Activated naive CD4-positive, alpha-beta T cell treated with Interleukin-2 at 50 U/mL for 16 hours (primary cell): ENCODE measurements at regions not wholly inside any gene's neighbourhood (a gene's known extent, or its start where the extent isn't known, plus 50 kb on each side); places are given as distances from the start of the nearest gene placed in this dataset.
"Not testable (repeated sequence)": the region's sequence is repeated elsewhere in the genome, so short reads cannot be mapped to it uniquely, and the experiment has no call there.

Experiments
- DNase-seq: peaks from one replicate; pipeline ENCODE4 v3.0.0-alpha.2; 2020

DNA sequence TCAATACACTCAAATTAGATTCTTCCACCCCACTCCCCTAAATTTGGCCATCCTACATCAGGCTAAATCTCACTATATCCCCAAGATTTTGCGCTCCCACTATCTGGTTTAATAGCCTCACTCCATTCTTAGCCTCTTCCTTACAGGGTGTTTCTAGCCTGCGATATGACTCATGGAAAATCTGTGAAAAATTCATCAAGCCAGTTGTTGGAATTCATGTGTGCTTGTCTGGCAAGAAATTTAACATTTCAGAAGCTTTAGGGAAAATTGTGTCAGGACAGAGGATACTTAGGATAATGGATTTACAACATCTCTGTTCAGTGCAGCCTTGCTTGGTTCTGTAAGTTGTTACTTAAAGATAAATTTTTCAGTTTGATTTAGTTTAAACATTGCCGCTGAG is 1249.9 kb upstream of the AUTS2 start:
- no peak for DNase-seq

DNA sequence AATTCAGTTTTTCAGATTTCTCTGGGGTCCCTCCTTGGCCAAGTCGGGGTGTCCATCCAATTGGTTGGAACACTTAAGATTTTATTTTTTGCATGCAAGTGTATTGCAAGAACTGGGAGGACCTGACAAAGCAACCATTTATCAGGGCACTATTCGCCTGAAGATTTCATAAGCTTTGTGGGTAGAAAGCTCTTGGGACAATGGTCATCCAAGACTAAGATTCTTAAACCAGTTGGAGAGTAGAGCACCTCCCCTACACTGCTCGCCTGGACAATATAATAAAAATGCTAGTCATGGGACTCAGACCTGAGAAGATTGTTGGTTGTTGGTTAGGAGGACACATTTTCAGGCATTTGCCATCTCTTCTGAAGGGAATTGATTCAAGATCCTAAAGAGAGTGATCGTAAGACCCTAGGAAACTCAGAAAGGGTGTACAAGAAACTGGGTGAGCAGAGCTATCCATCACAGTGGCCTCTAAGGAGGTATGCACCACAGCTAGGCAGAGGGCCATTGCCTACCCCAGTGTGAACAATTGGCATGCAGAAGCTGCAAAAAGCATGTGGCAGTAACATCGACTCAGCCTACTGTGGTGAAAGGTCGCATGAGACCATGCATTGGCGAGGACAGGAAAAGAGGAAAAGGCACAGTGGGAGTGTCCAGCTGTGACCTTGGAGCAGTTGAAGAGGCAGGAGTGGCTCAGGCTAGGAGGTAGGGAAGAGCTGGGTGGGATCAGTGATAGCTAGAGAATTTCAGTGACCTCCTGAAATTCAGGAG is 1235.3 kb upstream of the AUTS2 start:
- DNase-seq = no peak

DNA sequence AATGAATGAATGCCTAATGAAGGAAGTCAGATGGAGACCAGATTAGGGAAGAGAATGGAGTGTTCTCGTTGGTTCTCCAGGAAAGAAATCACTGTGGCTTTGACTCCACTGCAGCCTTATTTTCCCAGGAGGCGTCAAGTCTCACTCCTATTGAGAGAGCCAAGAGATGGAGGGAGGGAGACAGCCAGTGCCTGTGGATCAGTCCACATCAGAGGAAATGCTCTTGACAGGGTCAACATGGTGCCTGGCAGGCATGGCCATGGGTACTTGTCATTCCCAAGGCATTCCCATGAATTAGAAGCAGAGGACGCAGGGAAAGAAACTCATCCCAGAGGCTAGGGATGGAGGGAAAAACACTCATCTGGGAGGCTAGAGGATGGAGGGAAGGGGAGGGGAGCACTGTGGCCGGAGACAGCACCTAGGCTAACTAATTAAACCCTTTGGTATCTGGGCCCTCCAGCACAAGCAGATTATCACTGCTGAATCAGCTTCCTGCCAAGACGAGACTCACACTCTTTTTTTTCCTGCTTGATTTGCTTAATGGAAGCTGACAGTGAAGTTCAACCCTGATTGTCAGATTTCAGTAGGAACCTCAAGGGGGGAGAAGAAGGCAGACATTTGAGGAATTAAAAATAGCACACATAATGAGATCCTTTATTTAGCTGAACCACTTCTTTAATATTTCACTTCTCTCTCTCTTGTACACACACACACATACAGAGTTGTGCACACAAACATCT is 1233.2 kb upstream of the AUTS2 start:
- no peak for DNase-seq

DNA sequence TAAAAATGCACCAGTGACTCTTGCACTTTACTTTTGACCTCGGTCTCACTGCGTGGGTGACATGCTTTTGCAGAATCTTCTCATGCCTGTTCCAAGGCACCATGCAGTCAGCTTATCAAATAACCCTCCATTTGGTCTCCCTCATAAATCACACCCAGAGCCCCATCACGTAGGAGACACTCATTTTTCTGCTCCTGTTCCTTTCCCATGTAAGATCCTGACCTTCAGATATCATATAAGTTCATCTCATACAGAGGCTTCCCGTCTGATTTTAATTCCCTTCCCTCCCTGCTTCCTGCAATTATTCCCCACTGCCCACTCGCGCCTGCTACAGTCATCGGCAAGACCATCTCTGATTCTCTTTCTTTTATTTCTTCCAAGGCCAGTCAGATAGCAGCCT is 1226.3 kb upstream of the AUTS2 start:
- no peak for DNase-seq

DNA sequence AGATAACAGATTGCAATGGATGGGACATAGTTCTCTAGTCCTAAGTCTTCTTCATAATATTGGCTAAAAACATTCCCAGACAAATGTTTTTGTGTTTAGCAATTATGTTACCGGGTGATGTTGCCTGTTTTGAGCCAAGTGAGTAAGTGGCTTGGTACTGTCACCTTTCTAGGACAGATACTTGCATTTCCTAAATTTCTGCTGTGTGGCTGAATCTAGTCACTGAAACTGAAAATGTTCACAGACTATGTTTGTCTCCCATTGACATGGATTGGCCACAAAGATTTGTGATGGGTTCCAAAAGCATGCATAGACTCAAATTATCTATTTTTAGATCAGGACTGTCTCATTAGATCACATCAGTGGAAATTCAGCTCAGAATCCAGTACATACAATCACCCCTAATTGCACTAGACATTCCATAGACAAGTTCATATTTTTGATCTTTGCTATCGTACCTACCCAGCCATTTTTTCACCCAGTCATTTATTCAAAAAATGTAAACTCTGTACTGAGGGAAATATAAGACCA is 1222.1 kb upstream of the AUTS2 start:
- DNase-seq = no peak

DNA sequence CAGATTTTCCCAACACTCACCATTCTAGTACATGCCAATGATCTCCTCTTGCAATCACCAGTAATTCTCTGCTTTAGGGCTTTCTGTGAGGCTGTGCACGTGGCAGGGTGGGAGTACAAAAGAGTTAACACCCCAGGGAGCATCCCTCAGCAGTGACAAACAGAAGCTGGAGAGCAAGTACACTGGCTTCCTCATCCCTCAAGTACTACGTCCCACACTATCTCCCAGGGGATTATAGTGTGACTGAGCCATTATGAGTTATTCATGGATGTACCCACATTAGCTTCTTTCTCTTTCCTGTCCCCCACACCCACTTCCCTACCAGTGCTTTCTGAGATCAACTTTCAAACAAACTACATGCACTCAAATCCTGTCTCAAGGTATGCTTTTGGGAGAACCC is 1216.5 kb upstream of the AUTS2 start:
- DNase-seq = no peak

DNA sequence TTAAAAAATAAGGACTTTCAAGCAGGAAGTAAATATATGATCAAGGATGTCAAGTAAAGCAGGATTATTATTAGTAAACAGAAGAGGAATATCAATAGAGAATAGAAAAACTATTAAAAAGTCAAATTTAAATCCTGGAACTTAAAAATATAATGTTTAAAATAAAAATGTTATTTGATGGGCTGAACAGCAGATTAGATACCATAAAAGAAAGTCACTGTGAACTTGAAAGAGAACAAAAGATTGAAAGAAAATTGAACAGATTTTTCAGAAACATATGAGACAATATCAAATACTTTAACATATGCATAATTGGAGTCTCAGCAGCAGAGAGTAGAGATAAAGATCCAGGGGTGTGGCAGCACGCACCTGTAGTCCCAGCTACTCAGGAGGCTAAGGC is 1213.7 kb upstream of the AUTS2 start:
- DNase-seq = no peak

DNA sequence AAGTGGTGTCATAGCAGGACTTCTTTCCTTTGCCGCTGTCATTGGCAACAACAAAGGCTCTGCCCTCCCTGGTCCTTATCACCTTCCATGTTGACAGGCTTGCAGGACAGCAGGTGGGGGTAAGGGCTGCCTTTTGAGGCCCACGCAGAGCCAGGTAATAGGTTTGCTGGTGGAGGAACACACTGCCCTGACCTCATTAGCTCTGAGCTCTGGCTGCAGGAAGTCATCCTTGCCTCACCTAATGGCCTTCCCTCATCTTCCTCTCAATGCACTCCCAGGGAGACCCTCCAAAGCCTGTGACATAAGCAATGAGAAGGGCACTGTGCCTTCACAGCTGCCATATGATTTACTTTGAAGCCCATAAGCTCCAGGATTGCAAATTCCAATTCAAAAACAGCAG is 1205.2 kb upstream of the AUTS2 start:
- no peak for DNase-seq

DNA sequence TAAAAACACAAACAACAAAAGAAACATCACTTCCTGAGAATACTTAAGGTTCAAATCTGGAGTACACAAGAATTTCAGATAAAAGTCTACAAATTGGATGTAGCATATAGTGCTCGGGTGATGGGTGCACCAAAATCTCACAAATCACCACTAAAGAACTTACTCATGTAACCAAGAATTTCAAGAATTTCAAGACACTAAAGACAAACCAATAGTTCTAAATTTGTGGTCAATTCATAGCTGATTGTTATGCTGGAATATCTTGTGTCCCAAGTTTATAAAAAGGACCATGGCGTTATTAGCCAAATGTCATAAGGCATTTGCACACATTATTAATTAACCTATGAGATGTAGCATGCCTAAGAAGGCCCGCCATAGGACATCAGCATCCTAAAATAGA is 1204.1 kb upstream of the AUTS2 start:
- no peak for DNase-seq

DNA sequence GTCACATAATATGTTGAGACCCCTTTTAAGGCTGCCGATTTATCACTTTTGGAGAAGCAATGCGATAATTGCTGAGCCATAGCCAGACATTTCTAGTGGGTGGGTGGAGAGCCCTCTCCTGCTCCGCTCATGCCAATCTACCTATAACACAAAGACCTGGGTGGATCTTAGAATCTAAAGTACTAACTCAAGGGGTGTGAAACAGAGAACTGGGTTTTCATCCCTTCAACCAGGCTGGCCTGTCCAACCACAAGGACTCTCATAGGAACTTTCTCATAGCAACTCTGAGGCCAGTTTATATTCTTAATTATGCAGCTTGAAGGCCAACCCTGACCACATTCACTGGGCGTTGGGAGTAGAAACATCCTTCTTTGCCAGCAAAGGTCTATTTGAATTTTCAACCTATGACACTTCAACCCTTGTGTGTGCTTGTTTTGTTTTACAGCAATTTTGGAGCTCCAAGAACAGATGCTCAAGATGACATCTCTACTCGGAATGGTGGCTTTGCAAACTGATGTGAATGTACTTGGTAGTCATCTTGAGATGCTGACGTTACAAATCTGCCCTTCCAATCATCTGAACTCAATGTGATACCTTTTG is 1198.2 kb upstream of the AUTS2 start:
- no peak for DNase-seq

DNA sequence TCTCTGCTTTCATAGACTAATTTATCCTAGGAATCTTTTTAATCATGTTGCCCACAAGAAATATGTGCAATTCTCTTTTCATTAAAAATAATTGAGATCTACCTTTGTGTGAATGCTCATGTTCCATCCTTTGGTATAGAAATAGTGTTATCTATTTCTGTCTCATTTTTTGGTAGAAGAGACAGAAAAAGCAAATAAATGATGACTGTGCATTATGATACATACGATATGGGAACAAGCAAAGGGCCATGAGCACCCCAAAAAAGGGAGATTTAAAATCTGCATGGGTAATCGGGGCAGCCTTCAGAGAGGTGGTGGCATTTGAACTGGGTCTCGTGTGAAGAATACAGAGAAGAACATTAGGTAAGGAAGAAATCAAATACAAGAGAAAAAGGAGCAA is 1197.5 kb upstream of the AUTS2 start:
- no peak for DNase-seq

DNA sequence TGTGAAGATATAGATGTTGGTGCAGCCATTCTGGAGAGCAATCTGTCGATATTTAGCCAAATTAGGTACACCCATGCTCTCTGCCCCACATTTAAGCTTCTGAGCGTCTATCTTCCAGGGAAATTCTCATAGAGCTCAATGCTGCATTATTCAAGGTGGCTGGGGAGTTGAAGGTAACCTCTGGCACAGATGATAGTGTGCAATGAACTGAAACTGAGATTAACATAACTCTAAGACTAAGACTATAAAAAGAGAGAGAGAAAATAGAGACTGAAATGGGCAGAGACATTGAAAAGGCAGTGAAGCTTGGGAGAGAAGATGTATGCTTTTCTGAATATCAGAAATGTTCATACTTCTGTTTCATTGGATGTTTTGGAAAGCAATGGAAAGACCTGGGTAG is 1197.0 kb upstream of the AUTS2 start:
- no peak for DNase-seq

DNA sequence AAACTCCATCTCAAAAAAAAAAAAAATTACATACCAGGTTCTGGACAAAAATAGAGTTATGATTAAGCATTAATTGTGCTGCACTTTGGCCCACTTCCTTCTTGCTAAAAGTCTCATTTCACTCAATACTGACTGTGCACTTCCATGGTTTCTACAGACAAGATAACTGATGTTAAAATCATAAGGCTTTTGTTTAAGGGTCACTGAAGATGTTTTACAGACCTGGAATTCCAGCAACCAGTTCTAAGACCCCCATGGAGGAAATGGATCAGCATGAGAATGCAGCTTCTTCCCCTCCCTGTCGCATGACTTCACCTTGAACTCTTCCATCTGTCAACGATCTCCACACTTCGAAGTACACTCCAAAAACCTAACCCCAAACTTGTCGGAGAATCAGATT is 1191.8 kb upstream of the AUTS2 start:
- DNase-seq = no peak

DNA sequence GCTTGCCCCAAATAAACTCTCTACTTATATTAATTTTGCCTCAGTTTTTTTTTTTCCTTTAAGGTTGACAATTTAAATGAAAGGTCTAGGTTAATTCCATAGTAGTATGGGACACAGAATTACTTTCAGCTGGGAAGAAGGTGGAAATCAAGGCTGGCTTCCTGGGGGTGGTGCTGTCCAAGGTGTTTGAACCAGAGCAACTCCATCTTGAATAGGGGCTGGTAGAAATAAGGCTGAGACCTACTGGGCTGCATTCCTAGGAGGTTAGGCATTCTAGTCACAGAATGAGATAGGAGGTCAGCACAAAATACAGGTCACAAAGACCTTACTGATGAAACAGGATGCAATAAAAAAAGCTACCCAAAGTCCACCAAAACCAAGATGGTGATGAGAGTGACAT is 1190.8 kb upstream of the AUTS2 start:
- no peak for DNase-seq

DNA sequence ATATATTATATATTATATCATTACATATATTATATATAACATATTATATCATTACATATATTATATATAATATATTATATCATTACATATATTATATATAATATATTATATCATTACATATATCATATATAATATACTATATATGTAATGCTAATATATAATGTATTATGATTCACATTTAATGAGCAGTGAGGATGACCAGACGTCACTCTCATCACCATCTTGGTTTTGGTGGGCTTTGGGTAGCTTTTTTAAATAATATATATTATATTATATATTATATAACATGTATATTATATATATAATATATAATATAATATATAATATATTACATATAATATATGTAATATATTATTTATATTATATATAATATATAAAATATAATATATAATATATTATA is 1189.4 kb upstream of the AUTS2 start:
- DNase-seq = no peak

DNA sequence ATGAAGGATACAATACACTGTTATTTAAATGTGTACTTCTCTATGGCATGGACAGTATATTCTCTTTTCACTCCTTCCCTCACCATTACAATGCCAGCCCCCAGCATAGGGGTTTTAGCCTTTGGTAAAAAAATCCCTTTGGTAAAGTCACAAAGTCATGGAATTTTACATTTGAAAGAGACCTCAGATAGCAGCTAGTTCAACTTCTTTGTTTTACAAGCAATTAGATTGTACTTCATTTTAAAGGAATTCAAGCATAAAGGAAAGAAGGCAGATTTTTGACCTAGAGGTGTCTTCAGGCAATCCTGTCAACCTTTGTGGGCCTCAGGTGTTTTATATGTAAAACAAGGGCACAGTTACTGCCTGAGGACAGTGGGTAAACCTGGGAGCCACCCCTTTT is 1188.4 kb upstream of the AUTS2 start:
- DNase-seq = no peak

DNA sequence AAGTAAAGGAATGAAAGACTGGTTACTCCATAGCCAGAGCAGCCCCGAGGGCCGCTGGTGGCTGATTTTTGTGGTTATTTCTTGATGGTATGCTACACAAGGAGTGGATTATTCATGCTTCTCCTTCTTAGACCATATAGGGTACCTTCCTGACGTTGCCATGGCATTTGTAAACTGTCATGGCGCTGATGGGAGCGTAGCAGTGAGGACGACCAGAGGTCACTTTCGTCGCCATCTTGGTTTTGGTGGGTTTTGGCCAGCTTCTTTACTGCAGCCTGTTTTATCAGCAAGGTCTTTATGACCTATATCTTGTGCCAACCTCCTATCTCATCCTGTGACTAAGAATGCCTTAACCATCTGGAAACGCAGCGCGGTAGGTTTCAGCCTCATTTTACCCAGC is 1187.6 kb upstream of the AUTS2 start:
- DNase-seq = not testable (repeated sequence)

DNA sequence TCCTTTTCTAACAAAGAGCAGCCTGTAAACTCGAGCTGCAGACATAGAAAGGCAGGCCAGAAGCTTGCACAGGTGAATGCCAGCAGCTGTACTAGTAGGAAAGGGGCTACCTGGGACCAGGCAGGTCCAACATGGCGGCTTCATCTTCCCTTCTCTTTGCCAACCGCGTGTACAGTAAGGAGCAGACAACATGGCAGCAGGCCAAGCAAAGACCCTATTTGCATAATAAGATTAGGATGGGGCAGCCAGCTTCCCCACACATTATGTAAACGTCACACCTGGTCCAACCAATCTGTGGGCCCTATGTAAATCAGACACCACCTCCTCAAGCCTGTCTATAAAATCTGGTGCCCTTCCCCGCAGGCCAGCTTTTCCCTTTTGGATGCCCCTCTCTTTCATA is 1186.5 kb upstream of the AUTS2 start:
- no peak for DNase-seq

DNA sequence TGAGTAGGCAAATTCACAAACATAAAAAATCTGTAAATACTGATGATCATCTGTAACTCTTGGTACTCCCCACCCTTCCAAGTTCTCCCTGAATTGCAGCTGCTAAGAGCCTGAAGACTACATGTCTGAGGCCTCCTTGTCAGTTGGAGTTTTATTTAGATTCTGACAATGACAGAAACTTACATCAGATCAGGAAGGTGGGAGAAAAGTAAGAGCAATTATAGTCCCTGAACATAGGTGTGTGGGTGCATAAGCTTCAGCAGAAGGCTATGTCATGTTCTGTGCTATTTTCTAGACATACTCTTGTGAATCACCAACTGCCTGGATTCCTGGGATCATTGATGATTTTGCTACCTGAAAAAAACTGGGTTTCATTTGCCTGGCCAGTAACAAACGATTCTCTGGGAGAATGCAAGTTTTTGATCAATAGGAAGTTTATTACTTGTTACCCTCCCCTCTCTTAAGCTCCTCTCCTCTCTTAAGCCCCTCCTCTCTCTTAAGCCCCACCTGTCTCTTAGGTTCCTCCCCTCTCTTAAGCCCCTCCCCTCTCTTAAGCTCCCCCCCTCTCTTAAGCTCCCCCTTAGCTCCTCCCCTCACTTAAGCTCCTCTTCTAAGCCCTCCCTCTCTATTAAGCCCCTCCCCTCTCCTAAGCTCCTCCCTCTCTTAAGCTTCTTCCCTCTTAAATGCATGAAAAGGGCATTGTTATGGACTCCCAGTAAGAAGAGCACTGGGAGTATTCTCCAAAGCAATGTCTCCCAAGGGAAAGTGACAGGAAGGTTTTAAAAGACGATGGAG is 1183.4 kb upstream of the AUTS2 start:
- DNase-seq = no peak

DNA sequence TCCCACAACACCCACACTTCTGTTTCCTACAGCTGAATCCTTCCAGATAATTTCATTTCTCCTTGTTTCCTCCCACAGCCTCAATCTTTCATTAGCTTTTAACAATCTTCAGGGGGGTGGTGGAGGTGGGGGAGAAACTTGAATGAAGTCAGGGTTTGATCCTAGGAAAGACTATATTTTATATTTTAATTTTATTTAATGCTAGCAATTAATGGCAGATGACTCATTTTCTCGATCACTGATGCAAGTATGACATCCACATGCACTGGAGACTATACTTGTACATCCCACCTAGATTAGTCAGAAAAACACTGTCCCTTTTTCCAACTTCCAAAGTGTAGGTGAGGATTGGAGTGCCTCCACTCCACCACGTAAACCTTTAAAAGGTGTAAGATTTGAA is 1181.3 kb upstream of the AUTS2 start:
- no peak for DNase-seq

DNA sequence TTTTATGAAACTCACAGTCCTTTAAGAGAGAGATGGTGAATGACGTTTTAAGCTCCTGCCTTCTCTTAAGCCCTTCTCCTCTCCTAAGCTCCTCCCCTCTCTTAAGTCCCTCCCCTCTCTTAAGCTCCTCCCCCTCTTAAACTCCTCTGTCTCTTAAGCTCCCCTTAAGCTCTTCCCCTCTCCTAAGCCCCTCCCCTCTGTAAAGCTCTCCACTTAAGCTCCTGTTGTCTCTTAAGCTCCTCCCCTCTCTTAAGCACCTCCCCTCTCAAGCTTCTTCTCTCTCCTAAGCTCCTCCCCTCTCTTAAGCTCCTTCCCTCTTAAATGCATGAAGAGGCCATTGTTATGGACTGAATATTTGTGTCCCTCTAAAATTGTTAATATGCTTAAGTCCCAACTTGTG is 1180.6 kb upstream of the AUTS2 start:
- no peak for DNase-seq

DNA sequence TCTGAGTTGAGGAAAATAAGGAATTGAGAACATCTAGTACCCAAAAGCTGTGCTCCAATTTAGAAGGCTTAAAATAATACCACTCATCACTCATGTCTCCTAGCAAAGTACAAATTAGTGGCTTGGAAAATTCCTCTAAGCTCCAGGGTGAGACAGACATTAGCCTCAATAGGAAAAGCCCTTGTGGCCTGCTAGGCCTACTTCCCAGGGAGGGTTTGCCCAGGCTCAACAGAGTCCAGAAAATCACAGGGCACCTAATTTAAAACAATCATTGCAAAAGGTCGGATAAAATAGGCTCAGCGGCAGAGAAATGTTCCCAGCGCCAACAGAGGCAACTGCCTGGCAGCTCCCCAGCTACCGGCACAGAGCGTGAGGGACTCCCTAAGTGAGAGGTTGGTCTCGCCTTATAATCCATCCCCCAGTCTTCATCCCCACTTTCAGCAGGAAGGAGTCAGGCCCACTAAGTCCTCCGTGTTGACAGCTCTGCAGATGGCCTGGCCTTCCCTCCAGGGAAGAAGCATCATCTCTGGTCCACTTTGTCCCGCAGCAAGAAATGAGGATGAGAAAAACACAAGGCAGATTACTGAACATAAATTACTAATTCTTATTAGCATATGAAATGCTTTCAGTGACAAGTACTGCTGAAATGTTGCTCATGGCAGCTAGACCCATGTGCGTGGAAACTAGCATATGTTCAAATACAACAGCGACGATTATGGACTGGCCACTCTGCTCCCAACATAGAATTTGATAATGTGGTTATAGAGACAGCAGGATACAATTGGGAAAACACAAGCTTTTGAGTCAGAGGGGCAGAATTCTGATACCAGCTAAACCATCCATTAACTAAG is 1177.7 kb upstream of the AUTS2 start:
- DNase-seq = no peak
